ENCODE measurements at regions not wholly inside any gene's neighbourhood (a gene's known extent, or its start where the extent isn't known, plus 50 kb on each side); places are given as distances from the start of the nearest gene placed in this dataset.

DNA sequence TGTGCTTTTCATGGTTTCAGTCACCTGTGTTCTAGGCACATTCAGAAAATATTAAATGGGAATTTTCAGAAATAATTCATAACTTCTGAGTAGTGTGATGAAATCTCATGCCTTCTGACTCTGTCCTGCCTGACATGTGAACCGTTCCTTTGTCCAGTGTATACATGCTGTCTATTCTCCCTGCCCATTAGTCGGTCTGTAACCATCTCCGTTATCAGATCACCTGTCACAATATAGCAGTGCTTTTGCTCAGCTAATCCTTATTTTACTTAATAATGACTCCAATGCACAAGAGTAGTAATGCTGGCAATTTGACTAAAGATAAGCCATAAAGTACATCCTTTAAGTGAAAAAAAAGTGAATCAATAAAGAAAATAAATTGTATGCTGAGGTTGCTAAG lies 597.5 kb downstream of the BRINP3 start:
- intact Hi-C loops (cut with micrococcal nuclease): no loop called here

DNA sequence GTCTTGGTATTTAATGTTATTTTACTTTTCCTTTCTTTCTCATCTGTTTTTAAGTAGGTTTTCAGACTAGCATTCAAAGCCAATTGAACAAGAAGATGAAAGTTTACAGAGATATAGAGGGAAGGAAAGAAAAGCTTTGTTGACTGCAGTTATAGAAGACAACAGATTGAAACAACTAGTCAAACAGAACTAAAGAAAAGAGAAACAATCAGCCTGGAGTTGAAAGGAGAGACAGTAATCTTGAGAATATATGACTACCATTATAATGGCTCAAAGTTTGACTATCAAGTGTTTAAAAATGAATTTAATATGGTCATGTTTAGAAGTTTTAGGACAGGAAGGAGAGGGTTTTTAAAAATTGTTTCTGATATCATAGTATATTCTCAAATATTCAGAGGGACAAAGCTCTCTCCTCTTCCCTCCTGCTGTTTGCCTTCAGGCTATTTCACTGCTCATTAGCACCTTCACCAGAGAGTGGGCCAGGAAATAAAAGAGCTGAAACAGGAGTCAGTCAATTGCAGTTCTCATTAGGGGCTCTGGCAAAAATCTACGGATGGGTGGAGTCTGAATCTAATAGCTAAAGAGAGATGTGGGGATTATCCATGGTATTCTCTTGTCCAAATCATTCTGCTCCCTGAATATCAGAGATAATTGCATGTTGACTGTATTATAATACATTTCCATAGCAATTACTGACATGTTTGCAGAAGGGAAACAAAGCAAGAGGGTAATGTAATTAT lies 577.8 kb downstream of the BRINP3 start:
- intact Hi-C loops (cut with micrococcal nuclease): no loop called here

DNA sequence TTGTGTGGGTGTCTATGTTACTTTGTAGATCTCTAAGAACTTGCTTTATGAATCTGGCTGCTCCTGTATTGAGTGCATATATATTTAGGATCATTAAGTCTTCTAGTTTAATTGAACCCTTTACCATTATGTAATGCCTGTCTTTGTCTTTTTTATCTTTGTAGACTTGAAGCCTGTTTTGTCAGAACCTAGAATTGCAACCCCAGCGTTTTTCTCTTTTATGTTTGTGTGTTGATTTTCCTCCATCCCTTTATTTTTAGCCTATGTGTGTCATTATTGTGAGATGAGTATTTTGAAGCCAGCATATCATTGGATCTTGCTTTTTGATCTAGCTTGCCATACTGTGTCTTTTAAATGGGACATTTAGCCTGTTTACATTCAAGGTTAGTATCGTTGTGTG lies 573.2 kb downstream of the BRINP3 start:
- intact Hi-C loops (cut with micrococcal nuclease): no loop called here

GRCh38 chr1:189908113-189908512 lies 569.6 kb downstream of the BRINP3 start:
- intact Hi-C loops (cut with micrococcal nuclease): no loop called here

DNA sequence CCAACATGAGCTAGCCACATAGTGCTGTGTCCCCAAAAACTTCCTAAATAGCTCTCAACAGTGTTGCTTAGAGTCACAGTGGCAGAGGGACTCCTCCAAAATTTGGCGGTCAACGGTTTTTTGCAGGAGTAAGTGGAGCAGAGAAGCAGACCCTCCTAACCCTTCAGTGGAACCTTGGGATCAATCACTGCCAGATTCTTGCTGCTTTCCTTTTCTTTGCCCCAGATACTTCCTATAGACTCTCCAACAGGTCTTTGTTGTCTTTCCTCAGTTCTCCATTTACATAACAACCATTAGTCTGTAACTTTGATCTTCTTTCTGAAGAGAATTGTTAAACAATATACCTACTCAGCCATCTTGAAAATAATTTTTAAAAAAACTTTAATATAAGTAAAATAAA lies 556.1 kb downstream of the BRINP3 start:
- intact Hi-C loops (cut with micrococcal nuclease): no loop called here

DNA sequence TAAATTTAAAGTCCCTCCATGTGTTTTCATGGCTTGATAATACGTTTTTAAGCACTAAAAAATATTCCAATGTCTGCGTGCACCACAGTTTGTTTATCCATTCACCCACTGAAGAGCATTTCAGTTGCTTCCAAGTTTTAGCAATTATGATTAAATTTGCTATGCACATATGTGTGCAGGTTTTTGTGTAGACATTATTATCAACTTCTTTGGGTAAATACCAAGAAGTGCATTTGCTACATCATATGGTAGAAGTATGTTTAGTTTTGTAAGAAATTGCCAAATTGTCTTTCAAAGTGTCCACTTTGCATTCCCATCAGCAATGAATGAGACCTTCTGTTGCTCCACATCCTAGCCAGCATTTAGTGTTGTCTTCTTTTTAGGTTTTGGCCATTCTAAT lies 550.0 kb downstream of the BRINP3 start:
- intact Hi-C loops (cut with micrococcal nuclease): no loop called here

- intact Hi-C loops (cut with micrococcal nuclease): no loop called here
Measured at GRCh38 chr1:189929501-189930099, 548.1 kb downstream of the BRINP3 start.

GRCh38 chr1:189936861-189937260 lies 540.8 kb downstream of the BRINP3 start:
- intact Hi-C loops (cut with micrococcal nuclease): no loop called here

DNA sequence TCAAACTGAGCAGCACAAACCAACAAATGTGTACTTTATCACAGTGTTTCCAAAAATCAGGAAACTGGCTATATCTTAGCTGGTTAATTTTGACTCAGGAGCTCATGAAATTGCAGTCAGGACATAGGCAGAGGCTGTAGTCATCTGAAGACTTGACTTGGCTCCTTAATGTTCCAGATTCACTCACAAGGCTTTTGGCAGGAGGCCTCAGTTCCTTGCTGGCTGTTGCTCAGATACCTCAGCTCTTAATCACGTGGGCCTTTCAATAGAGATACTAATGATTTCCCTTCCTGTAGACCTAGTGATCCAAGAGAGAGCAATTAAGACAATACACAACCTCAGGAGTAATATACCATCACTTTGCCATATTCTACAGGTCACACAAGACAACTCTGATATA lies 537.7 kb downstream of the BRINP3 start:
- intact Hi-C loops (cut with micrococcal nuclease): no loop called here

DNA sequence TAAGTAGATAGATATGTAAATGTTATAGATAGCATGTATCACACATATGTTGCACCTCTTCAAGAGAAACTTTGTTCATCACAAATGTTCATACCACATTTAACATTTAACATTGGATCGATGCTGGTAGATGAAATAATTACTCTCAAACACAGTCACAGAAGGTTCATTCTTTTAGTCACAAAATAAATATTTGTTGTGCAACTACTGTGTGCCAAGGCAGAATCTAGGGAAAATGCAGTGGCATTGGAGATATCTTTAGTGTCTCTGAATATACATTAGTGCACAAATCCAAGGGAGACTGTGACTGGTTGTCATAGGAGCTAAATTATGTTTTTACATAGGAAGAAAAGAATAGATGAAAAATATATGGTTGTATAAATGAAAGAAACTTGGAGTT lies 535.7 kb downstream of the BRINP3 start:
- intact Hi-C loops (cut with micrococcal nuclease): no loop called here

GRCh38 chr1:189958756-189959155 lies 518.9 kb downstream of the BRINP3 start:
- intact Hi-C loops (cut with micrococcal nuclease): no loop called here

- intact Hi-C loops (cut with micrococcal nuclease): no loop called here
Measured at GRCh38 chr1:189960769-189961168, 516.9 kb downstream of the BRINP3 start.

- intact Hi-C loops (cut with micrococcal nuclease): no loop called here
Measured at GRCh38 chr1:189962181-189962580, 515.5 kb downstream of the BRINP3 start.

DNA sequence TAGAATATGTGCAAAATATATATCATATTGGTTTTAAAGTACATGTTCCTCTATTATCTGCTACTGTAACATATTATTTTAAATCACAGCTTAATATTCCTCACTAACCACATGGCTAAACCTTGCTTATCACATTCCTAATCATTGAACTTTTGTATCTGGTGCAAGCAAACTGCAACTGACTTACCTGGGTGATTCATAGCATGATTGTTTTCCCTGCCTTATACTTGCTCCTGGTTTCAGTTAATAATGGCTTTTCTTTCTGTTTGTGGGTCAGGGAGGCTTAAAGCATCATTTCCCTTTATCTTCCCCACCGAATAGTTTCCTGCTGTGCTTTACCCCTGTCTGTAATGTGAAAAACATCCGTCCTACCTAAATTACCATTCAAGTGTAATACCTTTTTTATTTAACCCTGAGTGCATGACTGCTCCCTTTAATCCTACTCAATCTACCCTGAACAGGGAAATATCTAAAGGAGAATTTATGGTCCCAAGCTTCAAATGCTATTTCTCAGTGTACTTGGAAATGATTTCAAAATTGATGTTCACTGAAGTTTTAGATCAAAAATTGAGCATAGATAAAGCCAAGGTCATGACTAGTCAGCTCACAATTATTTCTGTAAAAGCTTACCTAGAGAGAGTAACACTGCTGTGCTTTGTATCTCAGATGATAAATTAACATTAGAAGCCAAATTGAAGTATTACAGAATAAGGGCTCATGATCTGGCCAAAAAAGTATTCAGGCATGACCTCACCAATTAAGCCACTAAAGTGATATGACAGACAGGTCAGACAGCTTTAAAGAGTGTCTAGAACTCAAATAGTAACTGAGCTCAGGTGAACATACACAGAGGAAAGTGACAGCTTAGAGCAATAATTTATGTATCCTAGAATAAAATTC lies 507.1 kb downstream of the BRINP3 start:
- intact Hi-C loops (cut with micrococcal nuclease): no loop called here

- intact Hi-C loops (cut with micrococcal nuclease): no loop called here
Measured at GRCh38 chr1:189971656-189972055, 506.0 kb downstream of the BRINP3 start.

- intact Hi-C loops (cut with micrococcal nuclease): no loop called here
Measured at GRCh38 chr1:189977184-189977583, 500.5 kb downstream of the BRINP3 start.

- intact Hi-C loops (cut with micrococcal nuclease): no loop called here
Measured at GRCh38 chr1:189983166-189983890, 494.3 kb downstream of the BRINP3 start.

GRCh38 chr1:189986516-189986915 lies 491.1 kb downstream of the BRINP3 start:
- intact Hi-C loops (cut with micrococcal nuclease): no loop called here

DNA sequence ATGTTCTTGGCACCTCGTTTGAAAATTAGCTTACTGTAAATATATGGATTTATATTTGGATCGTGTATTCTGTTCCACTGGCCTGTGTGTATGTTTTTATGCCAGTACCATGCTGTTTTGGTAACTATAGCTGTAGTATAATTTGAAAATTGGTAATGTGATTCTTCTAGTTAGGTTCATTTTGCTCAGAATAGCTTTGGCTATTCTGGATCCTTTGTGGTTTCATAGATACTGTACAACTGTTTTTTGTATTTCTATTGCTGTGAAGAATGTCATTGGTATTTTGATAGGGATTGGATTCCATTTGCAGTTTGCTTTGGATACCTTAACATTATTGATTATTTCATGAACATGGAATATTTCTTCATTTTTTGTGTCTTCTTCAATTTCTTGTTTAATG lies 490.2 kb downstream of the BRINP3 start:
- intact Hi-C loops (cut with micrococcal nuclease): no loop called here

DNA sequence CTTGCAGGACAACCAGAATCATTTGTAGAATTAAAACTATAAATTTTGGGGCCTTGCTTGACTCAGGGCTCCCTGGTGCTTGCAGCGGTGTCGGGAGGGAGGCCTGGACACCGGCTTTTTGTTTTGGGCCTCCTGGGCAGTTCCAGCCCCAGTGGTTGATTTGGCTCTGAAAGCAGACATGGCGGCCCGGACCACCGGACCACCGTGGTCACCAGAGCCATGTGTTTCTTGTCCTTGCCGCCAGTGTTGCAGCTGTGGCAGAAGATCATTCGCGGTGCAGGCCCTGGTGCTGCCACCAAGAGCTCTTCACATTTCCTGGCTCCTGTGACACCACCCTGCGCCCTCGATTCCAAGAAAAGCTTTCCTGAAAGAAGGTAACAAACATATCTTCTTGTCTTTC lies 484.8 kb downstream of the BRINP3 start:
- intact Hi-C loops (cut with micrococcal nuclease): no loop called here

DNA sequence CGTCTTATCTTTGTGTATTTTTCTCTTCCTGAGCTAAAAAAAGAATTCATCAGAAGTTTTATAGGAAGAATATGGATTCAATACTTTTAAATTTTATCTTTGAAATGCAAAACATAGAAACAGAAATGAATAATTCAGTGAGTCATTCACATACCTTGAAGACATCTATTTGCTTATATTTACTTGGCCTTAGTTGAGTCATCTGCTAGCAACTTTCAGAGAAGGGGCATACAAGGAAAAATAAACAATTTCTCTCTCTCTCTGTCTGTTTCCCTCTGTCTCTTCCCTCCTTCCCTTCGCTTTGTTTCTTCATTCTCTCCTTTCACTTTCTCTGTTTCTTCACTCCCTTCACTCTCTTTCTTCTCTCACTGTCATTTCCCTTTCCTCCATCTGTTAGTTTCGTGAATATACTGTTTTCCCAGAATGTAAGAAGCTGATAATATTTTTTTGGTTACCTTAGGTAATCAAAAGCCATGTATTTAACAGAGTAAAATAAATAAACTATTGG lies 477.2 kb downstream of the BRINP3 start:
- intact Hi-C loops (cut with micrococcal nuclease): no loop called here
